Upper lobe of left lung (tissue), 4 donors: ENCODE measurements at regions not wholly inside any gene's neighbourhood (a gene's known extent, or its start where the extent isn't known, plus 50 kb on each side); places are given as distances from the start of the nearest gene placed in this dataset.

ENCODE experiments used
- CTCF ChIP-seq, 6 experiments: fragments of 450-650 bp in 4 of 6; fragments of 200-600 bp in 2 of 6; sonication (generic) in 2 of 6; IDR thresholded peaks; one replicate each; pipeline ENCODE4 v1.5.1; 2016 to 2019; ENCODE audit warnings: antibody characterized with exemption in 6 of 6
- POLR2AphosphoS5 ChIP-seq, 2 donors: sonication (generic); formaldehyde crosslinking; IDR thresholded peaks; one replicate each; pipeline ENCODE4 v1.5.1; 2017; ENCODE audit warnings: antibody characterized with exemption in 2 of 2

GRCh38 chr5:163874431-163874830 is 369.0 kb downstream of the MAT2B start:
- TF ChIP-seq CTCF (IDR thresholded peaks at IDR 0.05) (no peak), POLR2AphosphoS5 (IDR thresholded peaks at IDR 0.05) (no peak)
